ENCODE measurements at regions not wholly inside any gene's neighbourhood (a gene's known extent, or its start where the extent isn't known, plus 50 kb on each side); places are given as distances from the start of the nearest gene placed in this dataset.

DNA sequence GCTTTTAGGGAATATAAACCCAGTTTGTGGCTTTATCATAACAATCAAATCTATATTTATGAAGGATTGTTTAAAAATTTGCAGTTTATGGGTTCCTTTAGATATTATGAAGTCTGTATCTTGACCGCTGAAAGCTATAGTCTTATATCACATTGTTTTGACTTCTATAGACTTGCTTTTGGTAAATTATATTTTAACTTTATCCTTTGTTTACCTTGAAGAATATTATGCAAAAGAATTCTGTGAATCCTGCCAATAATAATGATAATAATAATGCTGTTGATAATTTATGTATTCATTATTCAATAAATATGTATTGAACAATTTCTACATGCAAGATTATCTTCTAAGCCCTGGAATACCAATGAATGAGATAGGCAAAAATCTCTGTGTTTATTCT, 101.9 kb upstream of the MTPN start:
- TF ChIP-seq CTCF (IDR thresholded peaks at IDR 0.05; ENCODE audit: insufficient read depth, low read length, poor library complexity, severe bottlenecking), result no peak
- no peak for TF ChIP-seq EZH2phosphoT487 (conservative IDR thresholded peaks at IDR 0.05; ENCODE audit: low read length)
